Caki2 (cell line): ENCODE measurements at regions not wholly inside any gene's neighbourhood (a gene's known extent, or its start where the extent isn't known, plus 50 kb on each side); places are given as distances from the start of the nearest gene placed in this dataset.
A peak's percentile ranks its signal among the peaks of the same experiment; 100 is the strongest.

ENCODE experiments used
- DNase-seq: peaks from one replicate; pipeline ENCODE4 v3.0.0-alpha.2; 2015; ENCODE audit warnings: low read depth
- in situ Hi-C: cut with HindIII; loops from 2 replicates; pipeline ENCODE4 v1.10.0; 2016; ENCODE audit warnings: low sequenced_read_pairs, low pct_unique_long_range_greater_than_20kb, mixed read lengths

DNA sequence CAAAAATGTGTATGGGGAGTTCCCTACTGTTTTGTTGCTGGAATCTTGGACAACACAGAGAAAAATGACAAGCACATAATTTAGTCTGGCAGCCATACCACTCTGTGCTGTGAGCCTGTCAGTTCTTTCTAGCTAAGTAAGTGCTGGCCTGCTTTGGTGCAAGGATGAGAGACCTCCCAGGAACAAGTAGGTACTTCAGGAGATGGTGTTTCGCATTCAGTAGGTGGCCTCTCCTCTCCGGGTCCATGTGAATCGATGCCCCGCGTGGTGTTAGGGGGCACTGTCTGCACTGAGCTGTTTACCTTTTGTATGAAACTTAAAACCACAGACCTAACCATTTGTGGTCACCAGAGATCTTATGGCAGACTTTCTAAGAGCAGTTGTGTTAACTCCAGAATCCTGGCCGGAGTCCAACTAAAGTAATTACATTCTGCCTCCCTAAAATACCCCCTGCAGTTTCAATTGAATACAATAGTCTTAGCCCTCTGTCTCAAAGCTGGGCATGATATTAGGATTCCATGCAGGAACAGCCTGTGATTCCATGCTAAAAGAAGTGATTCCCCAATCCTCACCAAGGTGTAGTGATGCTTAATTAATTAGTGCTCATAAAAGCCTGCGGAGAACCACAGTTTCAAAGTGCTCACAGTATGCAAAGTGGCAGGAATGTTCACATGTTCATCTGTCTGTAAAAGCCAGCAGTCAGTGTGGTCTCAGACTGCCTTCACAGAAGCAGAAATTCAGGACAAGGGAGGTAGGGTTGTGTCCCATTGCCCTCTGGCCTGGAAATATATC lies 64.2 kb downstream of the LLPH start:
- in situ Hi-C loops: no loop called here
- peak; percentile 28 for DNase-seq

DNA sequence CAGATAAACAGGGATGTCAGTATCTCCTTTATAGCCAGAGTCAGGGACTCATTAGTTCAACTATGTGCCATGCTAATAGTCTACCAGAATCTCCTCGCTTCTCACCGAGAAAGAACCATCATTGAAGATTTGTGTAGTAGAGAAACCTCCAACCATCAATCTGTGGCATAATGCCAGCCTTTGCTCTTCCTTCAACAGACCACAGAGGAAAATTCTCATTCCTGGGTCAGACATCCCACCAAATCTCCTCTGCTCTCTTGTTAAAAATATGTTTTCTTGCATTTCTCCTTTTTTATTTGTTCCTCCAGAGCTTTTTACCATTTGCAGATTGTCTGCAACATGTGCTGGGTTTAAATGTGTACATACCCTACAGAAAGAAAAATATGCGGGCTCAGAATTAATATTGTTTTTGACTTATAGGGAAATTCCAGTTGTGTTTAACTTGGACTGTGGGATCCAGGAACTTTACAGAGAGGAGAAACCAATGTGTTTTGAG lies 64.9 kb downstream of the LLPH start:
- in situ Hi-C loops: no loop called here
- no peak for DNase-seq

DNA sequence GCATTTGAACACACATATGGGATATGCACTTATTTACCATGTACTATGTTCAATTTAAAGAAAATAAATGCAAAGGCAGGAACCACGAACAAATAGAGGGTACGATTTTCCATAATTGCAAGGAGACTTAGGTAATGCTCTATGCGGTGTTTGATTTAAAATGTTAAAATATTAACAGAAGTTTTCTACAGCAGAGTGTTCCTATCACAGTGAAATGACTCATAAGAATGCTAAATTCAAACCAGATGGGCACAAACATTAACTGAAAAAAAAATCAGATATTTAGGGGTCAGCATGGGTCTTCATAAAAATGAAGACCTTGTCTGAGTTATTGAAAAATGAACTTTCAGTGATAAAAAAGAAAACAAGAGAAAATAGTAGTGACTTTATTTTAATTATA lies 65.4 kb downstream of the LLPH start:
- no peak for DNase-seq
- in situ Hi-C loops: no loop called here

DNA sequence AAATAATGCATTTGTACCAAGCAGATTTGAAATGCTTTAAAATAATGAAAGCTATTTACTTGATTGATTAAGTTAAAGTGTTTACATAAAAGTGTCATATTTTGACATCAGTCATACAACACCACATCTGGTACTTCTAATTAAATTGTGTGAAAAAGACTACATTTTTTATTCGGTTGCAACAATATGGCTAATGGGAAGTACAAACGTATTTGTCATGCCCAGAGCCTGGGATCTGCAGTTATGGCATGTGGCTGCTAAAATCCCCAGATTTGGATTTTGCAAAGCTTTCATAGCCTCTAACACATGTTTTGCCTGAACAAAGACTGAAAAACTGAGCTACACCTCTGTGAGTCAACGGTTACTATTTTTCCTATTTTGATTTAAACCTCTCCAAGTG lies 66.6 kb downstream of the LLPH start:
- in situ Hi-C loops: no loop called here
- DNase-seq: no peak

DNA sequence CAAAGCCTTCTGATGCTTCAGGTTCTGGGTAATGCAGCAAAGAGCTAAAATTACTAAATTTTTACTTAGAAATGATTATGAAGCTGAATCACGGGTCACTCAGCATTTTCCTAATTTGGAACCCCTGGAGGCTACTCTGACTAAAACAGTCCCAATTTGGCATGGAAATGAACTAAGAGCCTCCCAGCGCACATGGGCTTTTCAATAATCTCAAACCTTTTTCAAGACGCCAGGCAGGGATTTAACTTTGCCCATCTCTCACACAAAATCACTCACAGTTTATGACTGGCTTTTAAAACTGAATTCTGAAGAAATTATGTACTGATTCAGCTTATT lies 68.3 kb downstream of the LLPH start:
- no peak for DNase-seq
- in situ Hi-C loops: no loop called here

DNA sequence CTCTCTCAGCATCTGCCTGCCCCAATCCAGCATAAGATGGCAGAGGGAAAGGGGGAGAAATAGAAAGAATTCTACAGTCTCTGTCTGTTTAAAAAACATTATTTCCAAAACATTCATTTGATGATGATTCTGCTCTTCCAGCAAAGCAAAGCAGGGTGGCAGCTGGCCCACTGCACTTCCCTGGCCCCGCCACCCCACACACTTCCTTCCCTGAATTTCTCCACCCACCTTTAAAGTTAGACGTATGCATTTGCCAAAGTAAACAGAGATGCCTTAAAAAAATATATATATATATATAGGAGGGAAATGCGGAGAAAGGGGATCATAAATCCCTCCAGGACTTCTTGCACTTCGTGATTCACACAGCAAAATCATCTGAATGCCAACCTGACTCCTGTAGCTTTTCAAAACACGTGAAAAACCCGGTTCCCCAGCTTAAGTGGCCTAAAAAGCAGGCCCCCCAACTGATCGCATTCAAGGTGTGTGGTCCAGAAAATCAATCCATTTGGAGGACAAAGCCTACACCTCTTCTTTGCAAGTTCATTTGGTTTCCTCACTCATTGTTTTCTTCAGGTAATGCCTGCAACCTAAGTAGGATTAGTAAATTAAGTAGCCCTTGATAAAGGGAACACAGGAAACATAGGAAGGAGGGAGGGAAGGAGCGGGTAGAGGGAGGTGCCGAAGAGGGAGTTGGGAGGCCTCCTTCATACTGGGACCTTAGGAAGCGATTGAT lies 68.8 kb downstream of the LLPH start:
- in situ Hi-C loops: no loop called here
- DNase-seq: no peak

DNA sequence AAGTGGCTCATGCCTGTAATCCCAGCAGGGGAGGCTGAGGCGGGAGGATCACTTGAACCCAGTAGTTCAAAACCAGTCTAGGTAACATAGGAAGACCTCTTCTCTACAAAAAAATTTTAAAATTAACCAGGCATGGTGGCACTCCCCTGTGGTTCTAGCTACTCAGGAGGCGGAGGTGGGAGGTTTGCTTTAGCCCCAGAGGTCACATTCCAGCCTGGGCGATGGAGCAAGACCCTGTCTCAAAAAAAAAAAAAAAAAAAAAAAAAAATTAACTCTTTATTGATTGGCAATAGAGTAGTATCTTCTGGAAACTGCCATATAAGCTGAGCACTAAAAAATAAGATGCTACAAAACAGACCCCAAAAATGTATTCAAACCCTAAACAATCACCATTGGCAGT lies 69.5 kb downstream of the LLPH start:
- in situ Hi-C loops: no loop called here
- no peak for DNase-seq

DNA sequence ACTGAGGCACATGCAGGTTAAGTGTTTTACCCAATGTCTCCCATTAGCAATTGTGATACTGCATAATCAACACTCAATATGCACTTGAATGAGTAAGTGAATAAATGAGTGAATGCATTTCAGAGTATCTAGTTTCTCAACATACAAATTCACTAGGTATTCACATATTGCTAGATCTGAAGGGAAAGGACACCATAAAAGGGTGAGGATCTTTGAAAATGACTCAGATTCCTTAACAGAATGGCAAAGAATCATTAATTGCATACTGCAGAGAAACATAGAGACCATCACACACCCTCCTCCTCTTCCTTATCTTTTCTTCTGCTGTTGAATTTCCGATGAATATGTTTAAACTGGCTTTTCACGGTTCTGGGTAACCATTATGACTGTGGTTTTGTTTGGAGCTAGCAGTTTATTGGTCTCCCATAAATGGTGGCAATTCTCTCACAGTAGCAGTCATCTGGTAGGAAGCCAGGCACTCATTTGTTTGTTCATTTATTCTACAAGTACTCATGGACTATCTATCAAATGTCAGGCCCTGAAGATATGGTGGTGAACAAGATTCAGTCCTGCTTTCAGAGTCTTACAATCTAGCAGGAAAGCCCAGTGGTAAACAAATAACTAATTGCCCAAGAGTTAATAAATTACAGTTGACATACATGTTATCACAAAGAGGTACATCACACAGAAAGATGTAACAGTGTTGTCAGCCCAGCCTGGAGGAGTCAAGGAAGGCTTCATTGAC lies 70.2 kb downstream of the LLPH start:
- in situ Hi-C loops: no loop called here
- no peak for DNase-seq

DNA sequence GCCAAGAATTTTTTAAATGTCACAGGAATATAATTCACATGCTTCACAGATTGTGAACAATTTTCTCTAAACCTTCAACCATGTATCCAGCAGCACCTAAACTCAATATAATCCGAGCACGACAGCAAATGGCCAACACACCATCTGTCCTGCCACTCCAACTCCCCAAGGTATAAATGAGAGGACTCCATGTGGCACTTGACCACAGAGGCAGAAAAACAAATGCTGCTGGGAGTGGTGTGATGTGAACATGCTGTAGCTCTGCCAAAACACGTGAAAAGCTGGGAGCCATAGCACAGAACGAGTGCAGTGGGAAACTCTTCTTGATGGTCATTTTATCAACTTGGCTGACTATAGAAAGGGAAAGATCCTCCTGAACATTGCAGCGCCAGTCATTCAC lies 70.9 kb downstream of the LLPH start:
- in situ Hi-C loops: no loop called here
- no peak for DNase-seq

DNA sequence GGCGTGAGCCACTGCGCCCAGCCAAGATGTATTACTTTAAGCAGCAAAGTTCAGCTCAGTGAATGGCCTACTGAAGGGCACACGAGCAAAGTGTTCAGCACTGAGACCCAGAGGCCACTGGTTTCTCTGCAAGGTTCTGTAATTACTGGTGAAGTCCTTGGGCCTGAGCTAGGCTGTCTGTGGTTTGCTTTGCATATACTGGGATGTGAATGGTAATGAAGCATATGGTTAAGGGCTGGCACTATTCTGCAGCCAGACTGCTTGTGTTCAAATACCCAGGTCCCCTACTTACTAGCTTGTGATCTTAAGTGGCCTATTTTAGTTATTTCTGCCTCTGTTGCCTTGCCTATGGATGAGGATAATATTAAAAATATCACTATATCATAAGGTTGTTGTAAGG lies 72.0 kb downstream of the LLPH start:
- in situ Hi-C loops: no loop called here
- DNase-seq: no peak

DNA sequence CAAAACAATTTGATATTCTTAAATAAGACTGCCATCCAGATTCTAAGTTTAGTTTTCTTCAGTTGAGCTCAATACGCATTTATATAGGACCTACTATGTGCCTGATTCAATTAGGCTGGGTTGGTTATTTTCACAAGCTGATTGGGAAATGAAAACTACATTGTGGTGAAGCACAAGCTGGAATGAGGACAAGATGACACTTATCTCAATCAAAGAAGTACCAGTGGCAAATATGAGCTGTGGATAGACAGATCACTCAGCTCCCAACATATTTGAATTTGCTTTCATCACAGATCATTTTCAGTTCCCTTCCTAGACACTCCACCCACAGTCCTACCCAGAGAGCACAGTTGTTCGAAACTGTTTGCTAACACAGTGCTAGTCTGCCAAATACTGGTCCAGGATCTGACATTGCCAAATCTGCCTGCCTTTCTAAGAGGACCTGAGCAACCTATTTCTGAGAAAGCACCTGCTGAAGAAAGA lies 74.7 kb downstream of the LLPH start:
- no peak for DNase-seq
- in situ Hi-C loops: no loop called here

DNA sequence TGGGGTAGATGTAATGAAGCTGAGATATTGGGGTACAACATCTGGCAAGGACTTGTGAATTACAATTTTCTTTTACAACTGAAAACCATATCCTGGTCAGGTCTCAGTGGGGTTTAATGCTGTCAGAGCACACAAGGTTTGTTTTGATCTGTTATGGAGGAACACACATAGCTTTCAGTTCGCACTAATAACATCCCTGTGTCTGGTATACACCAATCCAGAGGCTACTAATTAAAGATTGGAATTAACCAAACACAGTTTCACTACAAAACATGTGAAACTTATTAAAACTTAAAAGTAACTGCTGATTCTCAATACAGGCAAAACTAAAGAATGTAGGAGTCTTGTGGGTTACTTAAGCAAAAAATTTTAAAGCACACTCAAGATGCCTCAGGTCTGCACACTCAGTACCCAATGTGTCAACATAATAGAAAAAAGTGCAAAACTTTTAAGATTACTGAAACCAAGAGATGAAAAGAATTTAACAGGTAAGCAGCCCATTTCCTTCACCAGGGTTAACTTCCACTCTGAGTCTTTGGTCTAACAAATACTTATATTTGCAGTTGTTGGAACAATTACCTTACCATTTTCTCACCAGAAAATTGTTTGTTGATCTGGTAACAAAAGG lies 77.4 kb downstream of the LLPH start:
- in situ Hi-C loops: no loop called here
- DNase-seq: no peak

DNA sequence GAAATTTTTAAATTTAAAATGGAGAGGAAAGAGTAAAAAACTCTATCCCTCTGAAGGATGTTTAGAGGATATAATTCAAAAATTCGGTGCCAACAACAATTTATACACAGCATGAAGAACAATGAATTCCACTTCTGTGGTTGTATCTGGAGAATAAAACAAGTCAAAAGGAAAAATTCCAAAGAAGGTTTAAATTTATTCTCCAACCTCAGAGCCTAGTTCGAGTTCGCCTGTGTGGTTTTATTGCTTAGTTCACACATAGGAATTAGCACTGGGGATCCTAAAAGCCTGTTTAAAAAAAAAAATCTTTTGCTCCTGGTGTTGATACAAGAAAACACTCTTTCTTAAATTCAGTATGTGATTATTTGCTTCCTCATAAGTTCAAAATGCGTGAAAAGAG lies 79.2 kb downstream of the LLPH start:
- in situ Hi-C loops: no loop called here
- no peak for DNase-seq

DNA sequence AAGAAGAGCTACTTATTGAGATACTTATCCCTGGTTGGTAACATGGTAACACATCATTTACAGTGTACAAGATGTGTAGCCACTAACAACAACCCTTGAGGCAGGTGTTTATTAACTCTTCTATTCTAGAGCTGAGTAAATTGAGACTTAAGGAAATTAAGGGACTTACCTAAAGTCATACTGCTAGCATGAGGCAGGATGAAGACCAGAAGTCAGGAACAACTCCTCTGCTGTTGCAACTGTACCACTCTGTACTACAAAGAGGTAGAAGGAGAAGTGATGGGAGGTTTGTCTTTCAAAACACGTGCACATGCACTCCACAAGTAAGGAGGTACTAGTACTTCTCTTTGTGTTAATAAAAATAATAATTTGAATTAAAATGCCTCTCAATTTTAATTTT lies 79.9 kb downstream of the LLPH start:
- in situ Hi-C loops: no loop called here
- DNase-seq: no peak

DNA sequence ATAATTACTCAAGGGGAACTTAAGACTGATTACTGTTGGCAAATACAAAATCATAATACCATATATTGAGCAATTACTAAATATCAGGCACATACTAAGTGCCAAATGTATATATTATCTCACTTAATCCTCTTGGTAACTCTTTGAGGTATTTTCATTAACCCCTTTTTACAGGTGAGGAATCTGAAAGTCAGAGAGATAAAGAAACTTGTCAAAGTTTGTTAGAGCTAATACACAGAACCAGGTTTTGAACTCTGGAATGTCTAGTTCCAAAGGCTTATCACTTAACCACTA lies 80.3 kb downstream of the LLPH start:
- in situ Hi-C loops: no loop called here
- DNase-seq: no peak

DNA sequence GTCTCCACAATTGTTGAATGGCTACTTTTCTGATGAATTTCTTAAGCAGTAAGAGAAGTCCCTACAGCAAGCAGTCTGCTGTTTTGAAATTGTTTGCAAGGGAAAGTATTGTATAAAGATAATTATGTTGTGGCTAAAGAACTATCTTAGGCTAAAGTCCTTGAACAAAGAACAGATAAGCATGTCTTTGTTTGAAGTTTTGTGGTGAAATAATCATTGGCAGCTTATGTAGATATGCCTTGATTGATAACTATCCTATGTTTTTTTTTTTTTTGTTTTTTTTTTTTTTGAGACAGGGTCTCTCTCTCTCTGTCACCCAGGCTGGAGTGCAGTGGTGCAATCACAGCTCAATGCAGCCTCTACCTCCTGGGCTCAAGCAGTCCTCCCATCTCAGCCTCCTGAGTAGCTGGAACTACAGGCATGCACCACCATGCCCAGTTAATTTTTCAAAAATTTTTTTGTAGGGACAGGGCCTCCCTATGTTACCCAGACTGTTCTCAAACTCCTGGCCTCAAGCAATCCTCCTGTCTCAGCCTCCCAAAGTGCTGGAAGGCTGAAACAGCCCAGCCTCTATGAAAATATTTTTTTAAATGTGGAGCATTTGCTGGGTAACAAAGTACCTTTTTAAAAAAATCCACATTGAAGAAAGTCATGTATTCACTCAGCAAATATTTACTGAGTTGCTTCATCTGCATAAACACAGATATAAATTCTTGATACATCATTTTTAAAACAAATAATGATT lies 80.8 kb downstream of the LLPH start:
- in situ Hi-C loops: no loop called here
- DNase-seq: no peak

DNA sequence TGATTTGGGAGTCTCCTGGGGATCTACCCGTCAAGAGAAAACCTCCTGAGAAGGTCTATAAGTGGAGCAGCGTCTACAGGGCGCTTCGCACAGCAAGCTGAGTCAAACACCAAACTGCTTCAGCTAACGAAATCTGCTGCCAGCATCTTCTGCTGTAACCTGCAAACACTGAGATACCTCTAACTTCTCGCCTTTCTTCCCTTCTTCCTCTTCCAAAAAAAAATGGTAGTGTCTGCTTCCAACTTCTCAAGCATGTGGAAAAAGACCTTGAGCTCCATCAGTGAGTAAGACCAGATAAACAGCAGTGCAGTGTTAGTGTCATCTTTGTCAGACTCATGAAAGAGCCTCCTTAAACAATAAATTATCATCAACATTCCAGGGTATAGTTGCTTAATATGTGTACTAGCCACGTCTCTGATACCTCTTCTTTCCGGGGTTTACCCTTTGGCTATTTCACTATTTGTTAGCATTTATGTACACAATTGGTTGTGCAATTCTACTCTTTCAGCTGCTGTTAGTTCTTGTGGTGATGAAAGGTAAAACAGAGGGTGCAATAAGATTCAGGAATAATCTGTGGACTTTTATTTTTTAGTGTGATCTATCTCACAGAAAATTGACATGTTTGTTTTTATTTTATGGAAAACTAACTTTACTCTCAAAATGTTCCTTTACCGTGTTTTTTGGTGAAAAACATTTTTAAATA lies 81.6 kb downstream of the LLPH start:
- no peak for DNase-seq
- in situ Hi-C loops: no loop called here
